Right ventricle myocardium superior (tissue), 1 donor: ENCODE measurements at regions not wholly inside any gene's neighbourhood (a gene's known extent, or its start where the extent isn't known, plus 50 kb on each side); places are given as distances from the start of the nearest gene placed in this dataset.
"Not testable (repeated sequence)": the region's sequence is repeated elsewhere in the genome, so short reads cannot be mapped to it uniquely, and the experiment has no call there.

ENCODE experiments used
- ATAC-seq: fragments of 200-7000 bp; cut with Tn5 transposase; one replicate; pipeline ENCODE4 v1.9.1; 2020; ENCODE audit warnings: mild to moderate bottlenecking; ENCODE audit not compliant: poor library complexity
- DNase-seq: peaks from one replicate; pipeline ENCODE4 v3.0.0-alpha.2; 2020
- intact Hi-C: fragments of 100-400 bp; cut with DNase I; formaldehyde crosslinking; loops from one replicate; pipeline ENCODE4 v1.11.2; 2022
- donor health status: DM: no; HTN: yes; CAD: no; lungs with severe emphysema.

GRCh38 chr2:89785528-89785927, 1094.1 kb downstream of the RPIA start:
- DNase-seq, intact Hi-C loops, ATAC-seq: not testable (repeated sequence)

- intact Hi-C loops, DNase-seq, ATAC-seq: not testable (repeated sequence)
These were observed 1095.2 kb downstream of the RPIA start for GRCh38 chr2:89786642-89787041.

DNA sequence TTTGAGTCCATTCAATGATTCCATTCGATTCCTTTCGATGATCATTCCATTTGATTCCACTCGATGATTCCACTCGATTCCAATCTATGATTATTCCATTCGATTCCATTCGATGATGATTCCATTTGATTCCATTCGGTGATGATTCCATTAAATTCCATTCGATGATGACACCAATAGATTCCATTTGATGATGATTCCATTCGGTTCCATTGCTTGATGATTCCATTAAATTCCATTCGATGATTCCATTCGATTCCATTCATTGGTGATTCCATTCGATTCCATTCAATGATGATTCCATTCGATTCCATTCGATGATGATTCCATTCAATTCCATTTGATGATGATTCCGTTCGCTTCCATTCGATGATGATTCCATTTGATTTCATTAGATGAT, 1104.1 kb downstream of the RPIA start:
- DNase-seq, ATAC-seq, intact Hi-C loops: not testable (repeated sequence)

DNA sequence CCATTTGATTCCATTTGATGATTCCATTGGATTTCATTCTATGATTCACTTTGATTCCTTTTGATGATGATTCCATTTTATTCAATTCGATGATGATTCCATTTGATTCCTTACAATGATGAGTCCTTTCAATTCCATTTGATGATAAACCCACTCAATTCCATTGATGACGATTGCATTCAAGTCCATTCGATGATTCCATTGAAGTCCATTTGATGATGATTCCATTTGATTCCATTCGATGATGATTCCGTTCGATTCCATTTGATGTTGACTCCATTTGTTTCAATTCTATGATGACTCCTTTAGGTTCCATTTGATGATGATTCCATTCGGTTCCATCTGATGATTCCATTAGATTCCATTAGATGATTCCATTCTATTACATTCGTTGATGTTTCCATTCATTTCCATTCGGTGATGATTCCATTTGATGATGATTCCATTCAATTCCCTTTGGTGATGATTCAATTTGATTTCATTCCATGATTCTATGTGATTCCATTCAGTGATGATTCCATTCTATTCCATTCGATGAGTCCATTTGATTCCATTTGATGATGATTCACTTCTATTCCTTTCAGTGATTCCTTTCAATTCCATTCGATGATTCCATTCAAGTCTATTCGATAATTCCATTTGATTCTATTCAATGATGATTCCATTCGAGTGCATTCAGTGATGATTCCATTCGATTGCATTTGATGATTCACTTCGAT, 1106.0 kb downstream of the RPIA start:
- ATAC-seq: no peak
- intact Hi-C loops: no loop called here
- no peak for DNase-seq

DNA sequence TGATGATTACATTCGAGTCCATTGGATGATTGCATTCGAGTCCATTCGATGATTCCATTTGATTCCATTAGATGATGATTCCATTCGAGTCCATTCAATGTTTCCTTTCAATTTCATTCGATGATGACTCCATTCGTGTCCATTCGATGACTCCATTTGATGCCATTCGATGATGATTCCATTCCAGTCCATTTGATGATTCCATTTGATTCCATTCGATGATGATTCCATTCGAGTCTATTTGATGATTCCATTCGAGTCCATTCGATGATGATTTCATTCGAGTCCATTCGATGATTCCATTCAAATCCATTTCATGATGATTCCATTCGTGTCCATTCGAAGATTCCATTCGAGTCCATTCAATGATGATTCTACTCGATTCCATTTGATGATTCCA, 1109.7 kb downstream of the RPIA start:
- ATAC-seq, DNase-seq, intact Hi-C loops: not testable (repeated sequence)

DNA sequence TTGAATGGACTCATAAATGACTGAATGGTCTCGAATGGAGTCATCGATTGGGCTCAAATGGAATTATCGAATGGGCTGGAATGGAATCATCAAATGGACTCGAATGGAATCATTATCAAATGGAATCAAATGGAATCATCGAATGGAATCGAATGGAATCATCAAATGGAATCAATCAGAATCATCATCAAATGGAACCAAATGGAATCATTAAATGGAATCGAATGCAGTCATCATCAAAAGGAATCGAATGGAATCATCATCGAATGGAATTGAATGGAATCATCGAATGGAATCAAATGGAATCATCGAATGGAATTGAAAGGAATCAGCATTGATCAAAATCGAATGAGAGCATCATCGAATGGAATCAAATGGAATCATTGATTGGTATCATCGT, 1114.9 kb downstream of the RPIA start:
- intact Hi-C loops, DNase-seq, ATAC-seq: not testable (repeated sequence)

- intact Hi-C loops: no loop called here
- ATAC-seq: no peak
- no peak for DNase-seq
These were observed 1119.8 kb downstream of the RPIA start for GRCh38 chr2:89811295-89811694.

- DNase-seq, intact Hi-C loops, ATAC-seq: not testable (repeated sequence)
These were observed 1120.4 kb downstream of the RPIA start for GRCh38 chr2:89811910-89812309.

DNA sequence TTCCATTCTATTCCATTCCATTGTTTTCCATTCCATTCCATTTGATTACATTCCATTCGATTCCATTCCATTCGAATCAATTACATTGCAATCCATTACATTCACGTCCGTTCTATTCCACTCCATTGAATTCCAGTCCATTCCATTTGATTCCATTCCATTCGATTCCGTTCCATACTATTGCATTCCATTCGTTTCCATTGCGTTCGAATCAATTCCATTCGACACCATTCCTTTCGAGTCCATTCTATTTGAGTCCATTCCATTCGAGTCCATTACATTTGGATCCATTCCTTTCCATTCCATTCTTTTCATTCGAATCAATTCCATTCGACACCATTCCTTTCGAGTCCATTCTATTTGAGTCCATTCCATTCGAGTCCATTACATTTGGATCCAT, 1122.9 kb downstream of the RPIA start:
- ATAC-seq, DNase-seq, intact Hi-C loops: not testable (repeated sequence)

DNA sequence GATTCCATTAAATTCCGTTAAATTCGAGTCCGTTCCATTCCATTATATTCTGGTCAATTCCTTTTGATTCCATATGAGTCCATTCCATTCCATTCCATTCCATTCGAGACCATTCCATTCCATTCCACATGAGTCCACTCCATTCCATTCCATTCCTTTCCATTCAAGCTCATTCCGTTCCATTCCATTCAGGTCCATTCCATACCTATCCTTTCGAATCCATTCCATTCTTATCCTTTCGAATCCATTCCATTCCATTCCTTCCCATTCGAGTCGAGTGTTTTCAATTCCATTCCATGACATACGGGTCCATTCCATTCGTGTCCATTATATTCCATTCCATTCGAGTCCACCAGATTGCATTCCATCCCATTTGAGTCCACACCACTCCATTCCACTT, 1127.4 kb downstream of the RPIA start:
- ATAC-seq (no peak), DNase-seq (no peak)
- intact Hi-C loops: no loop called here

DNA sequence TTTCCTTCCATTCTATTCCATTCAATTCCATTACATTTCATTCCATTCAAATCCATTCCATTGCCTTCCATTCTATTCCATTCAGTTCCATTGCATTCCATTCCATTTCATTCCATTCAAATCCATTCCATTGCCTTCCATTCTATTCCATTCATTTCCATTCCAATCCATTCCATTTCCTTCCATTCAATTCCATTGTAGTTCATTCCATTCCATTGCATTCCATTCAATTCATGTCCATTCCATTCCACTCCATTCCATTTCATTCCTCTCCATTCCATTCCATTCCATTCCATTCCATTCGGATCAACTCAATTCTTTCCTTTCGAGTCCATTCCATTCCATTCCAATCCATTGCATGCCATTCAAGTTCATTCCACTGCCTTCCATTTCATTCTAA, 1128.3 kb downstream of the RPIA start:
- intact Hi-C loops: no loop called here
- DNase-seq (no peak), ATAC-seq (no peak)

GRCh38 chr2:89820248-89820647, 1128.8 kb downstream of the RPIA start:
- intact Hi-C loops: no loop called here
- ATAC-seq: no peak
- DNase-seq: no peak

GRCh38 chr2:89821455-89821945, 1130.0 kb downstream of the RPIA start:
- ATAC-seq (no peak), DNase-seq (no peak)
- intact Hi-C loops: no loop called here

DNA sequence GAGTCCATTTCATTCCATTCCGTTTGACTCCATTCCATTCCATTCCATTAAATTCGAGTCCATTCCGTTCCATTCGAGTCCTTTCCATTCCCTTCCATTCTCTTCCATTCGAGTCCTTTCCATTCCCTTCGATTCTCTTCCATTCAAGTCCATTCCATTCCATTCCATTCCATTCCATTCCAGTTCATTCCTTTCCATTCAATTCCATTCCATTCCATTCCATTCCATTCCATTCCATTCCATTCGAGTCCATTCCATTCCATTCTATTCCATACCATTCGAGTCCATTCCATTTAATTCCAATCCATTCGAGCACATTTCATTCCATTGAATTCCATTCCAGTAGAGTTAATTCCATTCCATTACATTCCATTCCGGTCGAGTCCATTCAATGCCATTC, 1130.9 kb downstream of the RPIA start:
- DNase-seq, intact Hi-C loops, ATAC-seq: not testable (repeated sequence)

DNA sequence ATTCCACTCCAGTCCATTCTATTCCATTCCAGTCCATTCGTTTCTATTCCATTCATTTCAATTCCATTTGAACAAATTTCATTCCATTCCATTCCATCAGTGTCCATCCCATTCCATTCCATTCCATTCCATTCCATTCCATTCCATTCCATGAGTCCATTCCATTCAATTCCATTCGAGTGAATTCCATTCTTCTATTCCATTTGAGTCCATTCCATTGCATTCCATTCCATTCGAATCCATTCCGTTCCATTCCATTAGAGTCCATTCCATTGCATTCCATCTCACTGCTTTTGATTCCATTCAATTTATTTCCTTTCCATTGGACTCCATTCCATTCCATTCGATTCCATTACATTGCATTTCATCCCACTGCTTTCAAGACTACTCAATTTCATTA, 1132.1 kb downstream of the RPIA start:
- DNase-seq (no peak), ATAC-seq (no peak)
- intact Hi-C loops: no loop called here

- DNase-seq (no peak), ATAC-seq (no peak)
- intact Hi-C loops: no loop called here
These were observed 1133.6 kb downstream of the RPIA start for GRCh38 chr2:89825034-89825433.

DNA sequence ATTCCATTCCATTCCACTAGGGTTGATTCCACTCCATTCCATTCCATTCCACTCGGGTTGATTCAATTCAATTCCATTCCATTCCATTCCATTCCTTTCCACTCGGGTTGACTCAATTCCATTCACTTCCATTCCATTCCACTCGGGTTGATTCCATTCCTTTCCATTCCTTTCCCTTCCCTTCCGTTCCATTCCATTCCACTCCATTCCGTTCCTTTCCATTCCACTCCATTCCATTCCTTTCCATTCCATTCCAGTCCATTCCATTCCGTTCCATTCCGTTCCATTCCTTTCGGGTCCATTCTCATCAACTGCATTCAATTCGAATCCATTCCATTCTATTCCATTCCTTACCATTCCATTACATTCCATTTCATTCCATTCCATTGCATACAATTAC, 1135.3 kb downstream of the RPIA start:
- ATAC-seq, intact Hi-C loops, DNase-seq: not testable (repeated sequence)

GRCh38 chr2:89827829-89828228, 1136.4 kb downstream of the RPIA start:
- ATAC-seq, intact Hi-C loops, DNase-seq: not testable (repeated sequence)

GRCh38 chr2:89828416-89828815, 1136.9 kb downstream of the RPIA start:
- ATAC-seq, DNase-seq, intact Hi-C loops: not testable (repeated sequence)

- ATAC-seq: peak; percentile 55
- DNase-seq, intact Hi-C loops: not testable (repeated sequence)
These were observed 1137.6 kb downstream of the RPIA start for GRCh38 chr2:89828961-89829631.
